GM19035 (cell line): ENCODE measurements at regions not wholly inside any gene's neighbourhood (a gene's known extent, or its start where the extent isn't known, plus 50 kb on each side); places are given as distances from the start of the nearest gene placed in this dataset.
"Not testable (repeated sequence)": the region's sequence is repeated elsewhere in the genome, so short reads cannot be mapped to it uniquely, and the experiment has no call there.

Experiments
- ATAC-seq: cut with Tn5 transposase; IDR thresholded peaks from one replicate; pipeline ENCODE4 v1.9.1; 2021; ENCODE audit not compliant: unreplicated experiment

DNA sequence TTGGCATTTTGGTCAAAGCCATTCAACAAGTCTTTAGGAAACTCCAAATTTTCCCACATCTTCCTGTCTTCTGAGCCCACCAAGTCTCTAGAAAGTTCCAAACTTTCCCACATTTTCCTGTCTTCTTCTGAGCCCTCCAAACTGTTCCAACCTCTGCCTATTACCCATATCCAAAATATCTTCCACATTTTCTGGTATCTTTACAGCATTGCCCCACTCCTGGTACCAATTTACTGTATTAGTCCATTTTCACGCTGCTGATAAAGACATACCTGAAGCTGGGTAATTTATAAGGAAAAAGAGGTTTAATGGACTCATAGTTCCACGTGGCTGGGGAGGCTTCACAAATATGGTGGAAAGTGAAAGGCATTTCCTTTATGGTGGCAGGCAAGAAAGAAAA is 56.1 kb upstream of the GABRA3 start:
- ATAC-seq: not testable (repeated sequence)

- ATAC-seq: peak; percentile 65
These were observed 69.5 kb upstream of the GABRA3 start for GRCh38 chrX:152520653-152521052.

DNA sequence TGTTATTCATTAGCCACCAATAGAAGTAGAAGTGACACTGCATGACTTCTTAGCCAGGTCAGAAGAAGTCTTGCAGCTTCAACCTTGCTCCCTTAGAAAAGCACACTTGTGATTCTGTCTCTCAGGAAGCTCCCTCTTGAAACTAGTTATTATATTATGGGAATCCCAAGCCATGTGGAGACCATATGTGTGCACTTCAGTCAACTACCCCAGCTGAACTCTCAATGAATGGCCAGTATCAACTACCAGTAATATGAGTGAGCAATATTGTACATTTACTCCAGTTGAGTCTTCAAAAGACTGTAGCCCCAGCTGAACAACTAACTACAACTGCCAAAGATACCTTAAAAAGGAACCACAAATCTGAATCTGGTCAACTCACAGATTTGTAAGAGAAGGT is 77.1 kb upstream of the GABRA3 start:
- no peak for ATAC-seq

DNA sequence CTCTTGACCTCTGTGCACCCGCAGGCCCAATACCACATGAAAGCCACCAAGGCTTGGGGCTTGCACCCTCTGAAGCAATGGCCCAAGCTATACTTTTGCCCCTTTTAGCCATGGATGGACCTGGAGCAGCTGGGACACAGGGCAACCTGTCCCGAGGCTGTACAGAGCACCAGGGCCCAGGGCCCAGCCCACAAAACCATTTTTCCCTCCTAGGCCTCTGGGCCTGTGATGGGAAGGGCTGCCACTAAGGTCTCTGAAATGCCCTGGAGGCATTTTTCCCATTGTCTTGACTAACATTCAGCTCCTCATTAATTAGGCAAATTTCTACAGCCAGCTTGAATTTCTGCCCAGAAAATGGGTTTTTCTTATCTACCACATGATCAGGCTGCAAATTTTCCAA is 79.9 kb upstream of the GABRA3 start:
- ATAC-seq: no peak

DNA sequence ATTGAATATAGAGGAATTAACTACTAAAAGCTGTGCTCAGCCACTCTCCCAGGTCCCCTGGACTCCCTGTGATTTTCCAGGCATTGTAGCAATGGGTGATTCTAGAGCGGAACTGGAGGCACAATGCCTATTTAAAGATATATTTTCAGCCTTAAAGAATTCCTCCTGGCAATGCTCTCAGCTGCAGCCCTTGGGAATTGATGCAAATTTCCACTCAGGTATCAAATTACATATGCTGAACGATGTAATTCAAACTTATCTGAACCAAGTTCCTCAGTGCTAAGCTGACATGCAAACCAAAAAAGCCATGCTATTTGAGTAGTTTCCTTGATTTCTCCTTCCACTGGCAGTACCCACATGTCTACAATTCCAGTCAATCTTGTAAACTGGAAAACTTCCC is 86.3 kb upstream of the GABRA3 start:
- no peak for ATAC-seq

DNA sequence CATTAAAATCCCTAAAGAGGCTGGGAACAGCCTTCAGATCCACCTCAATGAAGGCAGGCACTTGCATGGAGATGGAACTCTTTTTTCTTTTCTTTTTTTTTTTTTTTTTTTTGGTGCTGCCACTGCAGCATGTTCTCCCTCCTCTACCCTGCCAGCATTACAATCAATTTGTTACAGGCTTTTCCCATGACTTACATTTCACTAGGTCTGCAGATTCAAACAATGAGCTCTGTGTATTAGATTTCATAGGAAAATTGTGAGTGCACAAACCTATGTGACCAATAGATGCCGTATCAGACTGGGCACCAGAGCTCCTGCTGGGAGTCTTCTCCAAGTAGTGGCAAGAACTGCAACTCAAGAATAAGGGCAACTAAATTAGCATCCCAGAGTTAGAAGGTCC is 63.8 kb upstream of the GABRQ start:
- no peak for ATAC-seq

GRCh38 chrX:152575331-152575730 is 62.4 kb upstream of the GABRQ start:
- ATAC-seq: no peak

- not testable (repeated sequence) for ATAC-seq
These were observed 50.2 kb upstream of the GABRQ start for GRCh38 chrX:152587523-152587922.
